ENCODE measurements at regions not wholly inside any gene's neighbourhood (a gene's known extent, or its start where the extent isn't known, plus 50 kb on each side); places are given as distances from the start of the nearest gene placed in this dataset.
A peak's percentile ranks its signal among the peaks of the same experiment; 100 is the strongest.

GRCh38 chr20:60338556-60338955 is 380.3 kb downstream of the CDH26 start:
- Histone ChIP-seq H3K4me2 (no peak overlapping the region), H3K4me3 (no peak overlapping the region), H3K4me1 (no peaks in the 10 kb centered on the region), H3K9me3 (no peaks in the 10 kb centered on the region), H3K27ac (no peak overlapping the region)
- ChIA-PET POLR2A (no interaction called here), CTCF (no interaction called here)
- FAIRE-seq (no peak), DNase-seq (ENCODE audit: low read depth in 1 of 2, low spot score in 1 of 2) (no peak), ATAC-seq (no peak)
- TF ChIP-seq EP300 (IDR thresholded peaks at IDR 0.05), result no peak
- TF ChIP-seq ESRRA (IDR thresholded peaks at IDR 0.05; ENCODE audit: borderline replicate concordance, low read length), result no peak
- no peak for TF ChIP-seq MYC (IDR thresholded peaks at IDR 0.05; ENCODE audit: borderline replicate concordance, low read length)
- TF ChIP-seq PHF8 (IDR thresholded peaks at IDR 0.05; ENCODE audit: borderline replicate concordance, low read depth), result no peak
- TF ChIP-seq FOXS1 (CRISPR knock-in tag; IDR thresholded peaks at IDR 0.05), result no peak
- TF ChIP-seq HDAC2 (IDR thresholded peaks at IDR 0.05), result no peak
- no peak for TF ChIP-seq SREBF2 (IDR thresholded peaks at IDR 0.05)
- TF ChIP-seq ZC3H11A (IDR thresholded peaks at IDR 0.05), result no peak
- TF ChIP-seq HOXA7 (CRISPR knock-in tag; IDR thresholded peaks at IDR 0.05), result no peak
- no peak for TF ChIP-seq NPAS2 (CRISPR knock-in tag; IDR thresholded peaks at IDR 0.05; ENCODE audit: borderline replicate concordance)
- TF ChIP-seq RARB (CRISPR knock-in tag; IDR thresholded peaks at IDR 0.05), result no peak
- TF ChIP-seq CBX8 (IDR thresholded peaks at IDR 0.05), result no peak
- TF ChIP-seq BHLHE40 (IDR thresholded peaks at IDR 0.05; ENCODE audit: low read depth, low read length), result no peak
- no peak for TF ChIP-seq EHF (CRISPR knock-in tag; IDR thresholded peaks at IDR 0.05)
- no peak for TF ChIP-seq USF2 (IDR thresholded peaks at IDR 0.05)
- TF ChIP-seq JUN (IDR thresholded peaks at IDR 0.05), result no peak
- no peak for TF ChIP-seq CEBPB (IDR thresholded peaks at IDR 0.05)
- no peak for TF ChIP-seq MAZ (IDR thresholded peaks at IDR 0.05; ENCODE audit: borderline replicate concordance, low read depth, low read length)
- TF ChIP-seq REST (IDR thresholded peaks at IDR 0.05), result no peak
- TF ChIP-seq CBX2 (IDR thresholded peaks at IDR 0.05; ENCODE audit: borderline replicate concordance, low read depth), result no peak
- WGBS (ENCODE audit: missing lambda C conversion rate), result 5% methylated on average over 8 of the region's 8 CpGs

DNA sequence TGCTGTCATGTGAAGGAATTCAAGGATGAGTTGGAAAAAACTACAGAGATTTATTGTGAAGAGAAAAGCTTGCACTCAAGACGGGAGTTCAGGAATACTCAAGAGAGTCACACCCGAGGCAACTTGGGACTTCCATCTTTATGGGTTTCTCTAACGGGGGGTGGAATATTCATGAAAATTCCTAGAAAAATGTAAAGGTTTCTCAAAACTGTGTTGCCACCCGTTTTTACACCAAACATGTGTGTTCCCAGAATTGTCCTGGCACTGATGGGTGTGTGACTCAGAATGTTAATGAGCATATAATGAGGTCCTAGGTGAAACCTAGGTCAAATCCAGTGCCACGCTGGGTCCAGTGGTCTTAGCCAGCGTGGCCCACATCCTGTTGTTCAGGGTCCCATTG is 381.5 kb downstream of the CDH26 start:
- 6% methylated on average over 6 of the region's 6 CpGs for WGBS (ENCODE audit: missing lambda C conversion rate)
- DNase-seq (ENCODE audit: low read depth in 1 of 2, low spot score in 1 of 2), result no peak
- no peak overlapping the region for H3K27ac ChIP-seq
- no peak for ATAC-seq
- no peaks in the 10 kb centered on the region for H3K9me3 ChIP-seq
- ChIA-PET CTCF (no interaction called here), POLR2A (no interaction called here)
- H3K4me1 ChIP-seq, result no peaks in the 10 kb centered on the region
- H3K4me2 ChIP-seq, result no peak overlapping the region
- FAIRE-seq, result no peak
- H3K4me3 ChIP-seq, result no peak overlapping the region
- no peak for TF ChIP-seq HOXA7 (CRISPR knock-in tag; IDR thresholded peaks at IDR 0.05)
- no peak for TF ChIP-seq RFX5 (IDR thresholded peaks at IDR 0.05)

GRCh38 chr20:60340232-60340631 is 382.0 kb downstream of the CDH26 start:
- ATAC-seq (no peak), DNase-seq (ENCODE audit: low read depth in 1 of 2, low spot score in 1 of 2) (peak in 1 of 2 experiments; percentile 2), FAIRE-seq (no peak)
- Histone ChIP-seq H3K9me3 (no peaks in the 10 kb centered on the region), H3K4me3 (no peak overlapping the region), H3K27ac (no peak overlapping the region), H3K4me1 (no peaks in the 10 kb centered on the region), H3K4me2 (no peak overlapping the region)
- TF ChIP-seq RFX5 (IDR thresholded peaks at IDR 0.05), result no peak
- TF ChIP-seq JUNB (IDR thresholded peaks at IDR 0.05), result no peak
- no peak for TF ChIP-seq EP300 (IDR thresholded peaks at IDR 0.05)
- TF ChIP-seq, protein P1, sequence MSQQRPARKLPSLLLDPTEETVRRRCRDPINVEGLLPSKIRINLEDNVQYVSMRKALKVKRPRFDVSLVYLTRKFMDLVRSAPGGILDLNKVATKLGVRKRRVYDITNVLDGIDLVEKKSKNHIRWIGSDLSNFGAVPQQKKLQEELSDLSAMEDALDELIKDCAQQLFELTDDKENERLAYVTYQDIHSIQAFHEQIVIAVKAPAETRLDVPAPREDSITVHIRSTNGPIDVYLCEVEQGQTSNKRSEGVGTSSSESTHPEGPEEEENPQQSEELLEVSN (IDR thresholded peaks at IDR 0.05; ENCODE audit: borderline replicate concordance, low read depth), result no peak
- no peak for TF ChIP-seq GATA3 (IDR thresholded peaks at IDR 0.05; ENCODE audit: borderline replicate concordance)
- no peak for TF ChIP-seq PHF8 (IDR thresholded peaks at IDR 0.05; ENCODE audit: borderline replicate concordance, low read depth)
- no peak for TF ChIP-seq CHD2 (IDR thresholded peaks at IDR 0.05; ENCODE audit: low read length, partially characterized antibody)
- TF ChIP-seq HEYL (CRISPR knock-in tag; IDR thresholded peaks at IDR 0.05), result no peak
- no peak for TF ChIP-seq MAZ (IDR thresholded peaks at IDR 0.05; ENCODE audit: borderline replicate concordance, low read depth, low read length)
- TF ChIP-seq, protein P2, sequence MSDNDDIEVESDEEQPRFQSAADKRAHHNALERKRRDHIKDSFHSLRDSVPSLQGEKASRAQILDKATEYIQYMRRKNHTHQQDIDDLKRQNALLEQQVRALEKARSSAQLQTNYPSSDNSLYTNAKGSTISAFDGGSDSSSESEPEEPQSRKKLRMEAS (IDR thresholded peaks at IDR 0.05), result no peak
- TF ChIP-seq CBX2 (IDR thresholded peaks at IDR 0.05; ENCODE audit: borderline replicate concordance, low read depth), result no peak
- TF ChIP-seq EHMT2 (IDR thresholded peaks at IDR 0.05; ENCODE audit: low read depth), result no peak
- TF ChIP-seq POLR2A (IDR thresholded peaks at IDR 0.05; ENCODE audit: low read length), result no peak
- no peak for TF ChIP-seq USF2 (IDR thresholded peaks at IDR 0.05)
- no peak for TF ChIP-seq ESRRA (IDR thresholded peaks at IDR 0.05; ENCODE audit: borderline replicate concordance, low read length)
- CTCF ChIA-PET, result interaction anchor here (0.9 to 1.0 kb wide), 2 partner anchors 62 to 129 kb away, joined by 3 read pairs; no protein-coding TSS in a partner anchor
- POLR2A ChIA-PET, result no interaction called here
- WGBS (ENCODE audit: missing lambda C conversion rate), result 20% methylated on average over 4 of the region's 4 CpGs
